ENCODE measurements at regions not wholly inside any gene's neighbourhood (a gene's known extent, or its start where the extent isn't known, plus 50 kb on each side); places are given as distances from the start of the nearest gene placed in this dataset.

DNA sequence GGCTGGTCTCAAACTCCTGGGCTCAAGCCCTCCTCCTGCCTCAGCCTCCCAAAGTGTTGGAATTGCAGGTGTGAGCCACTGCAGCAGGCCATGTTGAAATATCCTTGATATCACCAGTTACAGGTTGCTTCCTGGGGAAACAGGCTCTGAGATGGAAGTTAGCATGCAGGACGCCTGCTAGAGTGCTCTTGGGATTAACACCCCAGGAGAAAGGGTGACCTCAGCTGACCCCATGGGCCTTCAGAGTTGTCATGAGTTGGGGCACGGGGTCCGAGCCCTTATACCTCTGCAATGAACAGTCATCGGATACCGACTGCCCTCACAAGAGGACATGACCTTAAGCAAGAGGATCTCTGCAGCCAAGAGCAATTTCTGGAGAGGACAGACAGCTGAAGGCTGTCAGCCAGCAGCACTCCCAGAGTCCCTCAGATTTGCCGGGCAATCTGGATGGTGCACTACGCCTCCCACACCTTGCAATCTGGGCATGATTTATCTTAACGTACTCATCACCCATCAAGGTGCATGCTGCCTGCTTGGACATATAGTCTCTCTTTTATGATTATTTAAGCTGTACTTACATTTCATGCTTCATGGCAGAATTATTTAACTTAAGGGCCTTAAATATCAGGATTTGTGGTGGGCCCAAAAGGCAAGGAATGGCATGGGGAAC is 134.6 kb downstream of the ADSS2 start (continued):
- TF ChIP-seq ZNF302 (tag by site-specific recombination; IDR thresholded peaks at IDR 0.05; ENCODE audit: low read depth) (no peak), ZNF664 (tag by site-specific recombination; IDR thresholded peaks at IDR 0.05) (no peak), ZNF514 (tag by site-specific recombination; IDR thresholded peaks at IDR 0.05) (no peak), ZNF202 (tag by site-specific recombination; IDR thresholded peaks at IDR 0.05; ENCODE audit: borderline replicate concordance) (no peak)

DNA sequence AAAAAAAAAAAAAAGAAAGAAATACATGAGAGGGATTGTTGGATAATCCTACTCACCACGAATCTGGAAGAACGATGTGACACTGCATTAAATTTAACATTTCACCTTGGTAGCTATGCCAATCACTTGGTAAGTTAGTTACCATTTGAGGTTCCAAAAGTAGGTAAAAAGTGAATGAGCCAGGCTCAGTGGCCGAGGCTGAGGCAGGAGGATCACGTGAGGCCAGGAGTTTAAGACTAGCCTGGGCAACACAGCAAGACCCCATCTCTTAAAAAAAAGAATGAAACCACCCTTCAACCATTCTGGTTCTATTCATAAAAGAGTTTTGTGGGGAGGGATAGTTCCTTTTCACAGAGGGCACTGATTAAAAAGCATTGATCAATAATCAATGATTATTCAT is 133.6 kb downstream of the ADSS2 start:
- H3K4me3 ChIP-seq (ENCODE audit: low read depth, low read length), result no peak overlapping the region
- CTCF ChIA-PET, result no interaction called here
- no peak for TF ChIP-seq ZNF112 (tag by site-specific recombination; IDR thresholded peaks at IDR 0.05)
- no peak for TF ChIP-seq KLF9 (tag by site-specific recombination; IDR thresholded peaks at IDR 0.05; ENCODE audit: low read depth)
- no peaks in the 10 kb centered on the region for H3K9me3 ChIP-seq (ENCODE audit: control insufficient read depth, insufficient read depth, low read depth, low read length)
- POLR2A ChIA-PET, result no interaction called here
- no peaks in the 10 kb centered on the region for H3K36me3 ChIP-seq (ENCODE audit: control insufficient read depth in 2 of 2, insufficient read depth in 1 of 2, low read length in 2 of 2)
- H3K27ac ChIP-seq (ENCODE audit: extremely low read depth, low read depth, low read length), result no peak overlapping the region
- no peaks in the 10 kb centered on the region; the same call in 1 of the 2 replicates for H3K4me1 ChIP-seq (ENCODE audit: control insufficient read depth, insufficient read depth, low read length)

DNA sequence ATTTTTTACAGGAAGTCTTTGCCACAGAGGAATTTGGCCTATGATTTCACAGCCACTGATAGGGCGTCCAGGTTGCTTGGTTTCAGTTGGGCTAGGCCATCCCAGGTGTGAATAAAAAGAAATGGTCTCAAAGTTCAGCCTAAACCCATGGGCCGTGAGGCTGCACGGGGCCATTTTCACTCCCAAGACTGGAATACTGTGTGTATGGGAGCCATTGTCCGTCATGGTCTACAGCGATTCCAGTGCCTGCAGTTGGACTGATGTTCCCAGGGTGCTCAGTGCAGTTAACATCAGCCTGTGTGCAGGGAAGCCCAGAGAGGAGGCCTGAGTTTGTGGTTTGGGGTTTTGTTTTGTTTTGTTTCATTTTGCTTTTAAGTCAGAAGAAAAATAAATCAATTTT is 133.2 kb downstream of the ADSS2 start:
- TF ChIP-seq SP2 (tag by site-specific recombination; IDR thresholded peaks at IDR 0.05) (no peak), ZNF707 (tag by site-specific recombination; IDR thresholded peaks at IDR 0.05) (no peak), ZNF214 (tag by site-specific recombination; IDR thresholded peaks at IDR 0.05; ENCODE audit: borderline replicate concordance) (no peak), HOXC10 (CRISPR knock-in tag; IDR thresholded peaks at IDR 0.05) (no peak), ZNF366 (tag by site-specific recombination; conservative IDR thresholded peaks at IDR 0.05) (no peak), SCRT2 (tag by site-specific recombination; IDR thresholded peaks at IDR 0.05) (no peak), ZNF549 (tag by site-specific recombination; IDR thresholded peaks at IDR 0.05) (no peak), ZNF423 (tag by site-specific recombination; IDR thresholded peaks at IDR 0.05) (no peak), ZNF404 (tag by site-specific recombination; IDR thresholded peaks at IDR 0.05) (no peak), ZNF560 (tag by site-specific recombination; IDR thresholded peaks at IDR 0.05; ENCODE audit: borderline replicate concordance) (no peak), ZNF112 (tag by site-specific recombination; IDR thresholded peaks at IDR 0.05) (no peak)
- TF ChIP-seq, protein P1, sequence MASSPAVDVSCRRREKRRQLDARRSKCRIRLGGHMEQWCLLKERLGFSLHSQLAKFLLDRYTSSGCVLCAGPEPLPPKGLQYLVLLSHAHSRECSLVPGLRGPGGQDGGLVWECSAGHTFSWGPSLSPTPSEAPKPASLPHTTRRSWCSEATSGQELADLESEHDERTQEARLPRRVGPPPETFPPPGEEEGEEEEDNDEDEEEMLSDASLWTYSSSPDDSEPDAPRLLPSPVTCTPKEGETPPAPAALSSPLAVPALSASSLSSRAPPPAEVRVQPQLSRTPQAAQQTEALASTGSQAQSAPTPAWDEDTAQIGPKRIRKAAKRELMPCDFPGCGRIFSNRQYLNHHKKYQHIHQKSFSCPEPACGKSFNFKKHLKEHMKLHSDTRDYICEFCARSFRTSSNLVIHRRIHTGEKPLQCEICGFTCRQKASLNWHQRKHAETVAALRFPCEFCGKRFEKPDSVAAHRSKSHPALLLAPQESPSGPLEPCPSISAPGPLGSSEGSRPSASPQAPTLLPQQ (tag by site-specific recombination; IDR thresholded peaks at IDR 0.05), result no peak
- Histone ChIP-seq H3K36me3 (ENCODE audit: control insufficient read depth in 2 of 2, insufficient read depth in 1 of 2, low read length in 2 of 2) (no peaks in the 10 kb centered on the region), H3K4me1 (ENCODE audit: control insufficient read depth, insufficient read depth, low read length) (no peaks in the 10 kb centered on the region; the same call in 1 of the 2 replicates), H3K27ac (ENCODE audit: extremely low read depth, low read depth, low read length) (no peak overlapping the region), H3K4me3 (ENCODE audit: low read depth, low read length) (no peak overlapping the region), H3K9me3 (ENCODE audit: control insufficient read depth, insufficient read depth, low read depth, low read length) (no peaks in the 10 kb centered on the region)
- ChIA-PET POLR2A (no interaction called here), CTCF (no interaction called here)

DNA sequence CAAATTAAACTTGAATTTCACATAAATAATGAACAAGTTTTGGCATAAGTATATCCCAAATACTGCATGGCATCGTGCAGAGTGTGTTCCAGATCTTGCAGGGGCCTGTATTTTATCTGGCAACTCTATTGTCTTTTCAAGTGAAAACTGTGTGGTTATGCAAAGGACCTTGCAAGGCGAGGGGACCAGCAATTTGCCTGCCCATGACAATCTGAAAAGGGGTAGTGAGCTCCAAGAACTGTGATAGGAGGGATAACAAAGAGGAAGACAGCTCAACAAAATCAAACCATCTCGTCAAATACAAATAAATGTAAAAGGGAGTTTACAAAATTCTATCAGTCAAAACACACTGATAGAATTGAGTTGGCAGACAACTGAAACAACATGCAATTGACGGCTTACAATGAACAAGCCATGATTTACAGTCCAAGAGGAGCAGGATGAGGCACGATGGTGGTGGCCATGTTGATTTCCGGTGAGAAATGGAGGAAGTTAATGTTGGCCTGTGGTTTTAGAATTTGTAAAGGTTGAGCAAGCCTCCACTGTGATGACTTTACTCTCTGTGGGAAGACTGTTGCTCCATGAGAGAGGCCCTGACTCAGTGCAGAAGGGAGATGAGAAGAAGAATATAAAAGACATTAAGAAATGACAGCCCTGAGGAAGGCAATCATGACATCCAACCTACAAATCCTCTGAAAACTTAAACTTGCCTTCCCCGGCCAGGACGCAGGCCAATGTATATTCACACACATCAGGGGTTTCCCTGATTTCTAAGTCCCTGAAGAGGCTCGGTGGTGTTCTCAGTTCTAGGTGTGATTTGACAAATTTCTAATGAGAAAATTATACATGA is 132.2 kb downstream of the ADSS2 start:
- Histone ChIP-seq H3K36me3 (ENCODE audit: control insufficient read depth in 2 of 2, insufficient read depth in 1 of 2, low read length in 2 of 2) (no peaks in the 10 kb centered on the region), H3K4me1 (ENCODE audit: control insufficient read depth, insufficient read depth, low read length) (no peaks in the 10 kb centered on the region; the same call in 1 of the 2 replicates), H3K27ac (ENCODE audit: extremely low read depth, low read depth, low read length) (no peak overlapping the region), H3K4me3 (ENCODE audit: low read depth, low read length) (no peak overlapping the region), H3K9me3 (ENCODE audit: control insufficient read depth, insufficient read depth, low read depth, low read length) (no peaks in the 10 kb centered on the region)
- ChIA-PET POLR2A (no interaction called here), CTCF (no interaction called here)
- TF ChIP-seq, protein P2, sequence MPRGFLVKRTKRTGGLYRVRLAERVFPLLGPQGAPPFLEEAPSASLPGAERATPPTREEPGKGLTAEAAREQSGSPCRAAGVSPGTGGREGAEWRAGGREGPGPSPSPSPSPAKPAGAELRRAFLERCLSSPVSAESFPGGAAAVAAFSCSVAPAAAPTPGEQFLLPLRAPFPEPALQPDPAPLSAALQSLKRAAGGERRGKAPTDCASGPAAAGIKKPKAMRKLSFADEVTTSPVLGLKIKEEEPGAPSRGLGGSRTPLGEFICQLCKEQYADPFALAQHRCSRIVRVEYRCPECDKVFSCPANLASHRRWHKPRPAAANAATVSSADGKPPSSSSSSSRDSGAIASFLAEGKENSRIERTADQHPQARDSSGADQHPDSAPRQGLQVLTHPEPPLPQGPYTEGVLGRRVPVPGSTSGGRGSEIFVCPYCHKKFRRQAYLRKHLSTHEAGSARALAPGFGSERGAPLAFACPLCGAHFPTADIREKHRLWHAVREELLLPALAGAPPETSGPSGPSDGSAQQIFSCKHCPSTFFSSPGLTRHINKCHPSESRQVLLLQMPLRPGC (tag by site-specific recombination; IDR thresholded peaks at IDR 0.05), result no peak
- TF ChIP-seq ZSCAN16 (tag by site-specific recombination; IDR thresholded peaks at IDR 0.05), result no peak
- no peak for TF ChIP-seq ZNF701 (tag by site-specific recombination; IDR thresholded peaks at IDR 0.05)
- TF ChIP-seq MZF1 (tag by site-specific recombination; IDR thresholded peaks at IDR 0.05; ENCODE audit: borderline replicate concordance), result no peak
- no peak for TF ChIP-seq ZNF19 (tag by site-specific recombination; IDR thresholded peaks at IDR 0.05; ENCODE audit: low read depth)
- no peak for TF ChIP-seq GFI1B (tag by site-specific recombination; IDR thresholded peaks at IDR 0.05)
- TF ChIP-seq ZNF544 (tag by site-specific recombination; IDR thresholded peaks at IDR 0.05), result no peak
- no peak for TF ChIP-seq ZNF600 (tag by site-specific recombination; IDR thresholded peaks at IDR 0.05)
- TF ChIP-seq MEIS1 (CRISPR knock-in tag; IDR thresholded peaks at IDR 0.05; ENCODE audit: borderline replicate concordance), result no peak
- TF ChIP-seq, protein P3, sequence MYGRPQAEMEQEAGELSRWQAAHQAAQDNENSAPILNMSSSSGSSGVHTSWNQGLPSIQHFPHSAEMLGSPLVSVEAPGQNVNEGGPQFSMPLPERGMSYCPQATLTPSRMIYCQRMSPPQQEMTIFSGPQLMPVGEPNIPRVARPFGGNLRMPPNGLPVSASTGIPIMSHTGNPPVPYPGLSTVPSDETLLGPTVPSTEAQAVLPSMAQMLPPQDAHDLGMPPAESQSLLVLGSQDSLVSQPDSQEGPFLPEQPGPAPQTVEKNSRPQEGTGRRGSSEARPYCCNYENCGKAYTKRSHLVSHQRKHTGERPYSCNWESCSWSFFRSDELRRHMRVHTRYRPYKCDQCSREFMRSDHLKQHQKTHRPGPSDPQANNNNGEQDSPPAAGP (tag by site-specific recombination; IDR thresholded peaks at IDR 0.05), result no peak
